K562 (cell line): ENCODE measurements at regions not wholly inside any gene's neighbourhood (a gene's known extent, or its start where the extent isn't known, plus 50 kb on each side); places are given as distances from the start of the nearest gene placed in this dataset.

ENCODE experiments used
- RCOR1 ChIP-seq, 2 experiments: IDR thresholded peaks; 2 replicates each; pipeline ENCODE4 v1.6.1; 2012; ENCODE audit warnings: low read depth in 2 of 2, low read length in 2 of 2, borderline replicate concordance in 1 of 2, improper control_type of control experiment in 1 of 2
- ZNF124 ChIP-seq: sonication (generic); formaldehyde crosslinking; IDR thresholded peaks from 2 replicates; pipeline ENCODE4 v1.8.1; 2022; ENCODE audit warnings: missing genetic modification reagents

DNA sequence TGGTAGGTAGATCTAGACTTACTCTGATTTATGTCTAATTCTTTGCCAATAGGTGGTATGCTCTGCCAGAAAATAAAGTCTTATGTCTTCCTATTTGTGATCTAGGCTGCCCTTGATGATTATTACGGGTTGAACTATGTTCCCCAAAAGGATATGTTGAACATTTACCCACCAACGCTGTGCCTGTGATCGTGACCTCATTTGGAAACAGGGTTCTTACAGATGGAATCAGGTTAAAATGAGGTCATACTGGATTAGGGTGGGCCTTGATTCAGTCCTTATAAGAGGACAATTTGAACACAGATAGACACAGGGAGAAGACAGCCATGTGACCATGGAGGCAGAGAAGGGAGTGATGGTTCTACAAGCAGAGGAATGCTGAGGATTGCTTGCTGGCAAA lies 95.1 kb upstream of the BCAR3 start:
- no peak for TF ChIP-seq ZNF124 (CRISPR knock-in tag)
- TF ChIP-seq RCOR1 (IDR thresholded peaks at IDR 0.05; ENCODE audit: borderline replicate concordance in 1 of 2, low read depth in 2 of 2, low read length in 2 of 2), result no peak
